GM12891 (cell line): ENCODE measurements at regions not wholly inside any gene's neighbourhood (a gene's known extent, or its start where the extent isn't known, plus 50 kb on each side); places are given as distances from the start of the nearest gene placed in this dataset.

Source experiments
- DNase-seq: peaks from one replicate; pipeline ENCODE4 v3.0.0; 2011; ENCODE audit warnings: low spot score; ENCODE audit not compliant: insufficient read length
- FAIRE-seq: peaks from 2 replicates; lab custom pipeline; 2011; peaks lifted over from hg19 to GRCh38; lab: Jason Lieb, UNC
- PAX5 ChIP-seq: IDR thresholded peaks from 2 replicates; pipeline ENCODE4 v1.6.1; 2011; ENCODE audit warnings: low read length, moderate library complexity, mild to moderate bottlenecking; ENCODE audit not compliant: insufficient read depth, severe bottlenecking
- POLR2A ChIP-seq: IDR thresholded peaks from 2 replicates; pipeline ENCODE4 v1.6.1; 2011; ENCODE audit warnings: low read depth, low read length, control low read depth
- POLR2AphosphoS5 ChIP-seq: IDR thresholded peaks from 2 replicates; pipeline ENCODE4 v1.6.1; 2011; ENCODE audit warnings: low read depth, low read length, control low read depth
- POU2F2 ChIP-seq: IDR thresholded peaks from 2 replicates; pipeline ENCODE4 v1.6.1; 2011; ENCODE audit warnings: low read depth, mild to moderate bottlenecking, control low read depth, low read length, moderate library complexity
- SPI1 ChIP-seq: IDR thresholded peaks from 2 replicates; pipeline ENCODE4 v1.6.1; 2011; ENCODE audit warnings: low read depth, low read length, control low read depth
- TAF1 ChIP-seq: IDR thresholded peaks from 2 replicates; pipeline ENCODE4 v1.6.1; 2011; ENCODE audit warnings: low read depth, low read length, control low read depth

DNA sequence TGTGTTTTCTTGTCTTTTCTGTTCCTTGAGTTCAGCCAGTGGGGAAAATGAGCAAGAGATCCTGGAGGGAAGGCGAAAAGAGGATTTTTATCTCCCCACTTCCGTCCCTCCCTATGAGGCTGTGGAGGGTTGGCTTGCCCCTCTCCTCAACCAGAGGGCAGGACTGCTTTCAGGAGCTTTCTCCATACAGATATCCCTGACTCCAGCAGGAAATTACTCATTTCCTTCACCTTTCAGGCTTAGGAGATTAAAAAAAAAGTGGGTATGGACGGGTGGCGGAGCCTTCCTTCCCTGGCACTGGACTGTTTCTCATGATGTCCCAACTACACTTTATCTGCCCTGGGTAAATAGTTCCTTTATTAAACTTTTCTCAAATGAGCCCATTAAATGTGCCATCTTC lies 241.2 kb downstream of the FRK start:
- no peak for FAIRE-seq
- no peak for DNase-seq
- TF ChIP-seq POU2F2: no peak
- TF ChIP-seq PAX5: no peak
- TF ChIP-seq TAF1: no peak
- no peak for TF ChIP-seq POLR2AphosphoS5
- no peak for TF ChIP-seq SPI1
- TF ChIP-seq POLR2A: no peak

DNA sequence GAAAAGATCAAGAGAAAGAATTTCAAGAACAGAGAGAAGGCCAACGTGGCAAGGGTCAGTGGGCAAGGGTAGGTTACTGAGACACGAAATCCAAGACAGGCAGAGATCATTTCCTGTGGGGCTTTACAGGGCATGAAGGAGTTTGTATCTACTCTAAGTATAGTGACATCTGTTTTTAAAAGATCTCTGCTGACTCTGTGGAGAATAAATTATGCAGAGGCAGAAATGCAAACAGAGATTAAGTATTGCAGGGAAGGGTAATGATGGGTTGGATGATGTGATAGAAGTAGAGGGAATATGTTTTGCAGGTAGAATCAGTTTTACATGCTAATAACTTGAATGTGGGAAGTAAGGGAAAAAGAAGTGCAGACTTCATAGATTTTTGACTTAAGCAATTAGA lies 243.5 kb downstream of the FRK start:
- FAIRE-seq: no peak
- TF ChIP-seq POU2F2 (no peak), PAX5 (no peak), TAF1 (no peak), POLR2A (no peak)
- DNase-seq: no peak

GRCh38 chr6:115814907-115815306 lies 245.8 kb downstream of the FRK start:
- DNase-seq (no peak), FAIRE-seq (no peak)
- no peak for TF ChIP-seq POLR2AphosphoS5
- no peak for TF ChIP-seq SPI1
- no peak for TF ChIP-seq POLR2A
- TF ChIP-seq PAX5: no peak
- TF ChIP-seq TAF1: no peak
- TF ChIP-seq POU2F2: no peak

- TF ChIP-seq POU2F2 (no peak), TAF1 (no peak), POLR2AphosphoS5 (no peak), SPI1 (no peak)
- FAIRE-seq (no peak), DNase-seq (no peak)
These were observed 249.2 kb downstream of the FRK start for GRCh38 chr6:115811541-115811940.

- DNase-seq (no peak), FAIRE-seq (no peak)
- no peak for TF ChIP-seq SPI1
- no peak for TF ChIP-seq TAF1
- no peak for TF ChIP-seq PAX5
- no peak for TF ChIP-seq POLR2A
- no peak for TF ChIP-seq POU2F2
- no peak for TF ChIP-seq POLR2AphosphoS5
These were observed 262.5 kb downstream of the FRK start for GRCh38 chr6:115798229-115798628.

DNA sequence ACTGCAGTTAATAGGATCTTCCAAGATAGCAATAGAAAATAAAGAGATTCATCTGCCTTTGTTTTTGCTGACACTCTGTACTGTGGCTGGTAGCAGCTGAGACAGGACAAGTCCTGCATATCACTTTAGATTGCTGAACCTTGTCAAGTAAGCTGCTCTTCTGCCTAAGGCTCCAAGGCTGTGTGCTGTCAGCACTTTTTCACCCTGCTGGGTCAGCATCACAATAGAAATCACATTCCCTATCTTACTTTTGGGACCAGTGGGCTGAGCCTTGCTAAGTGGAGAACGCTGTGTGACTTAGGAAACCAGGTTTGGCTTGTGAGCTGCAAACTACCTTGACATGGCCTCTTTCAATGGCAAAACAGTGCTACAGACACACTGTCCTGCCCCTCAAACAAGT lies 263.9 kb downstream of the FRK start:
- TF ChIP-seq TAF1: no peak
- TF ChIP-seq POLR2A: no peak
- TF ChIP-seq SPI1: no peak
- no peak for TF ChIP-seq PAX5
- TF ChIP-seq POLR2AphosphoS5: no peak
- no peak for TF ChIP-seq POU2F2
- DNase-seq: no peak
- no peak for FAIRE-seq

GRCh38 chr6:115796061-115796460 lies 264.6 kb downstream of the FRK start:
- DNase-seq (no peak), FAIRE-seq (no peak)
- TF ChIP-seq TAF1 (no peak), POLR2AphosphoS5 (no peak), POLR2A (no peak), POU2F2 (no peak)

DNA sequence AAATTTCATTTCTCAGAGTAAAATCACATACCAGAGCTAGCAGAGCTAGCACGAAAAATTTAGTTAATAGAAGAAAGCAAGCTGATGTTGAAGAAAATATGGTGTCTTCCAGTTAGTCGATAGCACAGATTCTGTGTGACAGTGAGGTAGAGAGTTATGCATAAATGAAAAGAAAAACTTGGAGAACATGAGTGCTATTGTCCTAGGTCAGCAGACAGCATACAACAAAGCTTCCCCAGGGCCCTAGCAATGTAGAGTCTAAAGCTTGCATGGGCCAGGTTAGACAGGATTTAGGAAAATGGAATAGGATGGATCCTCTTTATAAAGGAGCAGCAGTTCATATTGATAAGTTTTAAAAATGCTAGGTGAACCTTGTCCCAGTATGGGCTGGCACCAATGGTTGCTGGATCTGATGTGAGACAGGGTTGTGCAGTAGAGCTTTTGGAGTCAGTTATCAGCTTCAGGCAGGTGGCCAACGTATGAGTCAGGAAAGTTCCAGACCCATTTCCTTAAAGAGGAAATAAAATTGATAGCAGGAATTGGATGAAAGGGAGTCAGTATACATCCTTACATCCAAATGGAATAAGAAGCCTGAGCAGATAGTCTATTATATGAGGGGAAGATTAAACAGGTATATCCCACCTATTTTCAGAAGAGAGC lies 277.2 kb downstream of the FRK start:
- no peak for DNase-seq
- no peak for TF ChIP-seq POLR2A
- TF ChIP-seq PAX5: no peak
- no peak for TF ChIP-seq POLR2AphosphoS5
- no peak for FAIRE-seq

DNA sequence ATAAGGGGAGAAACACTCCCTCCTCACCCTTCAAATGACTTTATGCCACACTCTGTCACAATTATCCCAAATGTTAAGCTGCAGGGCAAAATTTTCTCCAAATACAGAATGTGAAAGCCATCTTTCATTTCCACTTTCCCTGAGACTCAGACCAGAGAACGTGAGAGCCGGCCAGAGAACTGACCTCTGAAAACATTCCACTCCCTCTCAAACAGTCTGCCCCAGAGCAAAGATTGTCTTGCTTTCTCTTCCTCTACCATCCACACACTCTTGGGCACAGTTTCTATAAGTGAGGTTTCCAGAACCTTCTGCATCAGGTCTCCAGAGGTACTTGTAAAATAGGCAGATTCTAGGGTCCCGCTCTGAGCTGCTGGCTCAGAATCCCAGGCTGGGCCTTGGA lies 278.1 kb downstream of the FRK start:
- DNase-seq (no peak), FAIRE-seq (no peak)
- TF ChIP-seq PAX5 (no peak), POU2F2 (no peak), TAF1 (no peak), SPI1 (no peak), POLR2AphosphoS5 (no peak)

DNA sequence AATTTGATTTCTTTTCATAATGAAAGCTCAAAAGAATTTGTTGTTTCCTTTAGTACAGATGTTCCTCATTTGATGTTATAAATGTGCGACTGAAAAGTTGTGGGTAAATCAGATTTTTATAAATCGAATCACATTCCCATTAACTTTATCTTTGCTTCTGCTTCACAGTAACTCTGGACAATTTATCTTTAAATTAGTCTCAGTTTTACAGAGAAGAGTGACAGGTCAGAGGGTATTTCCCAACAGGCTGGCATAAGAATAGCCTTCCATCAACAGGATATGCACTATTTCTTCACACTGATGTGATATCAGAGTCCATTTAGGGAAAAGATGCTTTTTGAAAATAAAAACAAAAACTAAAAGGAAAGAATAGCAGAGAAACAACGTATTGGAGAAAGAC lies 286.9 kb downstream of the FRK start:
- DNase-seq: no peak
- no peak for FAIRE-seq
- TF ChIP-seq SPI1 (no peak), PAX5 (no peak), TAF1 (no peak), POLR2A (no peak), POU2F2 (no peak), POLR2AphosphoS5 (no peak)

DNA sequence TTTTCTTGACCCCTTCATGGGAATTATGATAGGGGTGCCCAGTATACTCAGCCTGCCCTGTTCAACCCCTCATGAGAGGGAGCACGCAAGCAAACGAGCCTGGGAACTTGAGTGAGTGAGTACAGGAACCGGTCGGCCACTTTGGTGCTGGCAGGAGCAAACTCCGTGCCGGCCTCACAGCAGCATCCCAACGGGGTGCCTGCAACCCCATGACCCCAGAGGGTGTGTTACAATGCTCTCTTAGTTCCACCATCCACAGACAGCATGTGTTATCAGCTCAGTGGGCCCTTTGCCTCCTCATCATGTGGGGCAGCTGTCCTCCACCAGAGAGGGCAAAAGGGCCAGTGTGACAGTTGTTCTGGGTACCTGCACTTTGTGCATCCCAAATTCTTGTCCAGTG lies 289.8 kb downstream of the FRK start:
- TF ChIP-seq PAX5 (no peak), POLR2AphosphoS5 (no peak), SPI1 (no peak), POU2F2 (no peak), POLR2A (no peak)
- no peak for FAIRE-seq
- DNase-seq: no peak

- TF ChIP-seq POLR2AphosphoS5 (no peak), PAX5 (no peak), SPI1 (no peak), TAF1 (no peak), POU2F2 (no peak), POLR2A (no peak)
- FAIRE-seq: no peak
- DNase-seq: no peak
These were observed 292.2 kb downstream of the FRK start for GRCh38 chr6:115768500-115768899.
